NB4 (cell line): ENCODE measurements at regions not wholly inside any gene's neighbourhood (a gene's known extent, or its start where the extent isn't known, plus 50 kb on each side); places are given as distances from the start of the nearest gene placed in this dataset.

Source experiments
- MAX ChIP-seq: IDR thresholded peaks from 2 replicates; pipeline ENCODE4 v1.6.1; 2011; ENCODE audit warnings: low read depth, low read length
- MYC ChIP-seq: IDR thresholded peaks from 2 replicates; pipeline ENCODE4 v1.6.1; 2011; ENCODE audit warnings: low read depth, low read length
- POLR2A ChIP-seq: IDR thresholded peaks from 2 replicates; pipeline ENCODE4 v1.6.1; 2011; ENCODE audit warnings: mild to moderate bottlenecking; ENCODE audit not compliant: insufficient read length; ENCODE audit errors: extremely low read depth
- TF ChIP-seq, protein P1 (sequence below): IDR thresholded peaks from one replicate; pipeline ENCODE4 v1.5.1; 2012; ENCODE audit warnings: low read depth, low read length

- TF ChIP-seq, protein P1, sequence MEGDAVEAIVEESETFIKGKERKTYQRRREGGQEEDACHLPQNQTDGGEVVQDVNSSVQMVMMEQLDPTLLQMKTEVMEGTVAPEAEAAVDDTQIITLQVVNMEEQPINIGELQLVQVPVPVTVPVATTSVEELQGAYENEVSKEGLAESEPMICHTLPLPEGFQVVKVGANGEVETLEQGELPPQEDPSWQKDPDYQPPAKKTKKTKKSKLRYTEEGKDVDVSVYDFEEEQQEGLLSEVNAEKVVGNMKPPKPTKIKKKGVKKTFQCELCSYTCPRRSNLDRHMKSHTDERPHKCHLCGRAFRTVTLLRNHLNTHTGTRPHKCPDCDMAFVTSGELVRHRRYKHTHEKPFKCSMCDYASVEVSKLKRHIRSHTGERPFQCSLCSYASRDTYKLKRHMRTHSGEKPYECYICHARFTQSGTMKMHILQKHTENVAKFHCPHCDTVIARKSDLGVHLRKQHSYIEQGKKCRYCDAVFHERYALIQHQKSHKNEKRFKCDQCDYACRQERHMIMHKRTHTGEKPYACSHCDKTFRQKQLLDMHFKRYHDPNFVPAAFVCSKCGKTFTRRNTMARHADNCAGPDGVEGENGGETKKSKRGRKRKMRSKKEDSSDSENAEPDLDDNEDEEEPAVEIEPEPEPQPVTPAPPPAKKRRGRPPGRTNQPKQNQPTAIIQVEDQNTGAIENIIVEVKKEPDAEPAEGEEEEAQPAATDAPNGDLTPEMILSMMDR: no peak
- no peak for TF ChIP-seq MAX
- TF ChIP-seq POLR2A: no peak
- no peak for TF ChIP-seq MYC
Measured at GRCh38 chr16:85492295-85492864, 120.7 kb upstream of the GSE1 start.
